ENCODE measurements at regions not wholly inside any gene's neighbourhood (a gene's known extent, or its start where the extent isn't known, plus 50 kb on each side); places are given as distances from the start of the nearest gene placed in this dataset.

GRCh38 chr1:187481581-187482148 is 652.9 kb downstream of the PLA2G4A start:
- TF ChIP-seq EZH2 (IDR thresholded peaks at IDR 0.05; ENCODE audit: borderline replicate concordance, low read depth, low read length, severe bottlenecking) (no peak), CTCF (IDR thresholded peaks at IDR 0.05; ENCODE audit: borderline replicate concordance, extremely low read depth, low read length, poor library complexity, severe bottlenecking) (no peak)
